B cell (primary cell): ENCODE measurements at regions not wholly inside any gene's neighbourhood (a gene's known extent, or its start where the extent isn't known, plus 50 kb on each side); places are given as distances from the start of the nearest gene placed in this dataset.

Experiments
- EZH2 ChIP-seq: IDR thresholded peaks from 2 replicates; pipeline ENCODE4 v1.6.1; 2012; ENCODE audit warnings: borderline replicate concordance, low read depth, mild to moderate bottlenecking, moderate library complexity, low read length; ENCODE audit not compliant: insufficient read depth, poor library complexity, severe bottlenecking
- TF ChIP-seq, protein P1 (sequence below): fragments of 200-600 bp; IDR thresholded peaks from one replicate; pipeline ENCODE4 v1.8.0; 2022; ENCODE audit warnings: antibody characterized with exemption, mild to moderate bottlenecking

DNA sequence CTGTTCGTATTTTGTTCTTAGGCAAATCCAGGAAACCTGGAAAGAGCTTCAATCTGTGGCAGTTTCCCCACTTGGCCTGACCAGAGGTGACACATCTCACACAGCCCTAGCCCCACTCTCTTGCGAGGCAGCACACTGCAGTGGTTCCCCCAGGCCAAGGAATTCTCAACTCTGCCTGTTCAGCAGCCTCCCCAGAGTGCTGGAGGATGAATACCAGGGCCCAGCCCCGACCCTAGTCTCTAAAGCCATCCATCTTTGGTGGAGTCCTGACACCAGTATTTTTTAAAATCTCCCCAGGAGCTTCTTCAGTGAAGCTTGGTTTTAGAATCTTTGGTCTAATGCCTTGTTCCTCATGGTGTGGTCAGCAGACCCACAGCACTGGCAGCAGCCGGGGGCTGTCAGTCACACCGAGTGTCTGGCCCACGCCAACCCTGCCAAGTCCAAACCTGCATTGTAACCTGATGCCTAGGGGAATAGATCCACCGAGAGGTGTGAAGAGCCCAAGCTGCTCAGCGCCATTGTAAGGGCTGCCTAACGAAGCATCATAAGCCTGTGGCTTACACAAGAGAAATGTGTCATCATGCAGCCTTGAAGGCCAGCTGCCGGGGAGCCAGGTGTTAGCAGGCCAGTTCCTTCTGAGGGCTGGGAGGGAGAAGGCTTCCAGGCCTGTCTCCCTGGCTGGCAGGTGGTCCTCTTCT, 428.7 kb upstream of the ID2 start:
- TF ChIP-seq, protein P1, sequence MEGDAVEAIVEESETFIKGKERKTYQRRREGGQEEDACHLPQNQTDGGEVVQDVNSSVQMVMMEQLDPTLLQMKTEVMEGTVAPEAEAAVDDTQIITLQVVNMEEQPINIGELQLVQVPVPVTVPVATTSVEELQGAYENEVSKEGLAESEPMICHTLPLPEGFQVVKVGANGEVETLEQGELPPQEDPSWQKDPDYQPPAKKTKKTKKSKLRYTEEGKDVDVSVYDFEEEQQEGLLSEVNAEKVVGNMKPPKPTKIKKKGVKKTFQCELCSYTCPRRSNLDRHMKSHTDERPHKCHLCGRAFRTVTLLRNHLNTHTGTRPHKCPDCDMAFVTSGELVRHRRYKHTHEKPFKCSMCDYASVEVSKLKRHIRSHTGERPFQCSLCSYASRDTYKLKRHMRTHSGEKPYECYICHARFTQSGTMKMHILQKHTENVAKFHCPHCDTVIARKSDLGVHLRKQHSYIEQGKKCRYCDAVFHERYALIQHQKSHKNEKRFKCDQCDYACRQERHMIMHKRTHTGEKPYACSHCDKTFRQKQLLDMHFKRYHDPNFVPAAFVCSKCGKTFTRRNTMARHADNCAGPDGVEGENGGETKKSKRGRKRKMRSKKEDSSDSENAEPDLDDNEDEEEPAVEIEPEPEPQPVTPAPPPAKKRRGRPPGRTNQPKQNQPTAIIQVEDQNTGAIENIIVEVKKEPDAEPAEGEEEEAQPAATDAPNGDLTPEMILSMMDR: no peak
- no peak for TF ChIP-seq EZH2
